ENCODE measurements at regions not wholly inside any gene's neighbourhood (a gene's known extent, or its start where the extent isn't known, plus 50 kb on each side); places are given as distances from the start of the nearest gene placed in this dataset.

DNA sequence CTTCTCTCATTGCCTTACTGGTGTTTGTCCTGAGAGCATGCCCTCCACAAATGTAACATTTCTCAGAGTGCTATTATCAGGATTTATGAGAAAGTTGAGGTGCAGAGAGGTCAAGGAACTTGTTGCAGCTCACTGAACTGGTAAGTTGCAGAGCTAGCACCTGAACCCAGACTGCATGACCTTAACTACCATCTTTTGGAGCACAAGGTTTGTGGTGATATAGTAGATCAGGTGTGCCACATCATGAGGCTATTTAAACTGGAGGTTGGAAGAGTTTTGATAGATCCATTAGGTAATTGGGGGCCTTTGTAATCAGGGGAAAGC lies 112.0 kb upstream of the CITED2 start:
- DNase-seq (ENCODE audit: low spot score) (no peak), ATAC-seq (ENCODE audit: low FRiP score) (no peak)
- TF ChIP-seq, protein P1, sequence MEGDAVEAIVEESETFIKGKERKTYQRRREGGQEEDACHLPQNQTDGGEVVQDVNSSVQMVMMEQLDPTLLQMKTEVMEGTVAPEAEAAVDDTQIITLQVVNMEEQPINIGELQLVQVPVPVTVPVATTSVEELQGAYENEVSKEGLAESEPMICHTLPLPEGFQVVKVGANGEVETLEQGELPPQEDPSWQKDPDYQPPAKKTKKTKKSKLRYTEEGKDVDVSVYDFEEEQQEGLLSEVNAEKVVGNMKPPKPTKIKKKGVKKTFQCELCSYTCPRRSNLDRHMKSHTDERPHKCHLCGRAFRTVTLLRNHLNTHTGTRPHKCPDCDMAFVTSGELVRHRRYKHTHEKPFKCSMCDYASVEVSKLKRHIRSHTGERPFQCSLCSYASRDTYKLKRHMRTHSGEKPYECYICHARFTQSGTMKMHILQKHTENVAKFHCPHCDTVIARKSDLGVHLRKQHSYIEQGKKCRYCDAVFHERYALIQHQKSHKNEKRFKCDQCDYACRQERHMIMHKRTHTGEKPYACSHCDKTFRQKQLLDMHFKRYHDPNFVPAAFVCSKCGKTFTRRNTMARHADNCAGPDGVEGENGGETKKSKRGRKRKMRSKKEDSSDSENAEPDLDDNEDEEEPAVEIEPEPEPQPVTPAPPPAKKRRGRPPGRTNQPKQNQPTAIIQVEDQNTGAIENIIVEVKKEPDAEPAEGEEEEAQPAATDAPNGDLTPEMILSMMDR (IDR thresholded peaks at IDR 0.05), result no peak

DNA sequence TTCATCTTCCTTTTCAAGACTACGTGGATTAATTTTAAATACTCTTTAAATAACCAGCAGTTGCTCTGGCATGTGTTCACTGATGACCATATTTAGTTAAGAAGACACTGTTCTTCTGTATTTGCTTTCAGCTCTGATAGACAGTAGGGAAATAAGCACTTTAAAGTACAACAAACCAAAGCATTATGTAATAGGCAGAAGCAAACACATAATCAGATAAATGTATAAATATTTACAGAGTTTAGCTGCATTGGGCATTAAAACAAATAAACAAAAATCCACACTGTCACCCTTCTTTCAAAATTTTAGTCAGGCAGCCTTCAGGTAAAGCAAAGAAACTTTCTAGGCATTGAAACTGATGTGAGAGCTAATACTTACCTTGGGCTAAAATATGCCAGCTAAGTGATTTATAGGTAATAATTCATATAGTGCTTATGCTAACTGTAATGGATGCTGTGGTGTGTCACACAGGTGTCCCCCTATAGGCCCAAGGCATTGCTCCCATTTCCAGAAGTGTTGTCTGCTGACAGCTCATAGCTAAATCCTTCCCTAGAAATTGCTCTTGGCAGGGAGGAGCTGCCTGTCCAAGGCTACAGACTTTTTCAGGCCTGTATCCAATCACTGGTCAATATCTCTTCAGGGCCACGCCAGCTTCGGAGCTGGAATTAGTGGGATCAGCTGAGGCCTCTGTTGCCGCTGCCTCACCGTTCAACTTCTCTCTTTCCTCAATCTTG lies 111.5 kb upstream of the CITED2 start:
- ATAC-seq (ENCODE audit: low FRiP score) (no peak), DNase-seq (ENCODE audit: low spot score) (no peak)
- TF ChIP-seq, protein P1 (IDR thresholded peaks at IDR 0.05), result no peak

DNA sequence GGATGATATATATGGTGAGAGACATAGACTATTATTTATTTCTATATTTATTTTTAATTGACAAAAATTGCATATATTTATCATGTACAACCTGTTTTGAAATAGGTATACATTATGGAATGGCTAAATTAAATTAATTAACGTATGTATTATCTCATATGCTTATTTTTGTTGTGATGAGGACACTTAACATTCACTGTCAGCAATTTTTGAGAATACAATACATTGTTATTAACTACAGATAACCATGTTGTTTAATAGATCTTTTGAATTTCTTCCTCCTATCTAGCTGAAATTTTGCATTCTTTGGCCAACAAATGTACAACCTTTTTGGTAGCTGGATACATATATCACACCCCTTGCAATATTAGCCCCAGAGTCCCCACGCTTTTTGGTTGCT lies 110.7 kb upstream of the CITED2 start:
- DNase-seq (ENCODE audit: low spot score) (no peak), ATAC-seq (ENCODE audit: low FRiP score) (no peak)
- TF ChIP-seq, protein P1 (IDR thresholded peaks at IDR 0.05), result no peak

DNA sequence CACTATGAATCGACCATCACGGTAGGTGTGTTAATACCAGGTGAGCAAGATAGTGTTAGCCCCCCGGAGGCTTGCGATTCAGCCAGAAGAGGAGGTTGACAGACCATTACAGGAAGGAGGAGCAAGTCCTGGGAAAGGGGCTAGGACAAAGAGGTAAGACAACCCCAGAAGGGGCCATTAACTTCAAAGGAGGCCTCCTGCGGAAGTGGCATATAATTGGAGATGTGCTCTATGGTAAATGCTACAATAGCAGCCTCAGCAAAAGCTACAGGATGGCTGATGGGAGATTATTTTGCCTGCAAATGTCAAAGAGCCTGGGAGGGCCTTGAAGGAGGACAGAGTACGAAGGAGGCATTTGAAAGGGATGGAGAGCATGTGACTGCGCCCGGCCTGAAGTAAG lies 108.6 kb upstream of the CITED2 start:
- DNase-seq (ENCODE audit: low spot score) (no peak), ATAC-seq (ENCODE audit: low FRiP score) (no peak)
- TF ChIP-seq, protein P1 (IDR thresholded peaks at IDR 0.05), result no peak

DNA sequence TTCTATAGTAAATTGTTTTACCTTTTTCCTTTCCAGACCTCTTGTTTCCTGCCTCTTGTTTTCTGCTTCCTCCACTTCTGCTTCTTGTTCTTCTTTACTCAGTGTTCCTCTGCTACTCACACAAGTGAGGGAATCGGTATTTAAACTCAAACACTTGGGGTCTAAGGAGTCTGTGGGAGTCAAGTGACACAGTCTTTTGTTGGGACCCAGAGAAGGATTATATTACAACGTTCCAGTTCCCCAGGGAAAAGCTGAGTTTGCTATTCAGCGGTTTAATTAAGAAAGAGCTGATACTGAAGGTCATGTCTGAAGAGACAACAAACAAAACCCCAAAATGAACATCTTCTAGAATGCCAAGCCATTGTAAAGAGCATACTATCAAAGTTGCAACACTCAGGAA lies 107.8 kb upstream of the CITED2 start:
- TF ChIP-seq, protein P1 (IDR thresholded peaks at IDR 0.05), result no peak
- ATAC-seq (ENCODE audit: low FRiP score), result no peak
- no peak for DNase-seq (ENCODE audit: low spot score)

DNA sequence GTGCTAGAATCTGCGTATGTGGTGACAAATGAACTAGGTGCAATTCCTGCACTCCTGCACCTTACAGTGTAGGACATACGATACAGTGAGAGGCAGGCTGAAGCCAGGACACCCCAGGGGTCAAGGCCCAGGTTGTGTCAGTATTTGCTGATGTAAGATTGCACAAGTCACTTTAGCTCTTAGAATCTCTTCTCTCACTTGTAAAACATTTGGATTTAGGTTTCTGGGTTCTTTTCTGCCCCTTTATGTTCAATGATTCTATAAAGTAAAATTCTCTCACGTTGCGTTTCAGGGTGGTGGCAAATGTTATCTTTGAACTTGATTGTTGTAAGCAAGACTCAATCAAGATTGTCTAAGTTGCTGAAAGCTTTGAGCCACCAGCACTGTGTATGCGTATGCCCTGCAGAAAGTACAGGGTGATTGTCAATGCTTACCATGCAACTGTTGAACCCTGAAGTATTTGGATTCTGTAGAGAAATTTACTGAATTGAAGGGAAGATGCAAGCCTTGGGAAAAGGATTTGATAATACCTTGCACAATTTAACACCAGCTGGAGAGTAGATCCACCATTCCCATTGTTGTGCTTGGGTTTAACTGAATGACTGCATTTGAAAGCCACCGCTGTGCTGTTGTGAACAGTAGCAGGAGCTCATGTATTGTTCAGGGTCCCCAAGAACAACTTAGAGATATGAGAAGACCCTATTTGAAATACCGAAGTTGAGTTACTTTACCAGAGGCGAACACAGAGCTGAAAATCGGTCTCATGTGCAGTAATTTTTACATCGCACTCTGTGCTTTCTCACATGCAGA lies 106.1 kb upstream of the CITED2 start:
- no peak for ATAC-seq (ENCODE audit: low FRiP score)
- TF ChIP-seq, protein P1 (IDR thresholded peaks at IDR 0.05), result no peak
- no peak for DNase-seq (ENCODE audit: low spot score)
